Urothelium cell line (cell line): ENCODE measurements at regions not wholly inside any gene's neighbourhood (a gene's known extent, or its start where the extent isn't known, plus 50 kb on each side); places are given as distances from the start of the nearest gene placed in this dataset.

Source experiments
- DNase-seq: peaks from one replicate; pipeline ENCODE4 v3.0.0; 2011; ENCODE audit warnings: low spot score, mixed read lengths
- FAIRE-seq: peaks from 2 replicates; lab custom pipeline; 2011; peaks lifted over from hg19 to GRCh38; lab: Jason Lieb, UNC

DNA sequence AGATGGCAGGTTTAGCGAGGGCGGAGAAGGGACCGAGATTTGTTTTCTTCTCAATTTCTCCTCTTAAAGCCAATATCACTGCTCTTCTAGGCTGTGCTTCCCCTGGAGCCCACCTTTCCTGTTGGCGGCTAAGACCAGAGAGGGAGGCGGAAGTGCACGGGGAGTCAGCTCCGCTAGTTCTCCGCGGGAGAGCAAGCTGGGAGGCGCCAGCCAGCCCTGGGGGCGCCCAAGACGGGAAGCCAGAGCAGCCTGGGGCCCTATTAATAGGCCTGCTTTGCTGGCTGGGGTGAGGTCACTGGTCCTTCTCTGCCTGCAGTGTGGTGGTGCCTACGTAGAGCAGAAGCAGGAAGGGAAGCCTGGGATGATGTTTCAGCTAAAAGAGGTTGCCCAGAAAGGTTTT lies 61.6 kb downstream of the LSM5 start:
- no peak for FAIRE-seq
- DNase-seq: no peak

DNA sequence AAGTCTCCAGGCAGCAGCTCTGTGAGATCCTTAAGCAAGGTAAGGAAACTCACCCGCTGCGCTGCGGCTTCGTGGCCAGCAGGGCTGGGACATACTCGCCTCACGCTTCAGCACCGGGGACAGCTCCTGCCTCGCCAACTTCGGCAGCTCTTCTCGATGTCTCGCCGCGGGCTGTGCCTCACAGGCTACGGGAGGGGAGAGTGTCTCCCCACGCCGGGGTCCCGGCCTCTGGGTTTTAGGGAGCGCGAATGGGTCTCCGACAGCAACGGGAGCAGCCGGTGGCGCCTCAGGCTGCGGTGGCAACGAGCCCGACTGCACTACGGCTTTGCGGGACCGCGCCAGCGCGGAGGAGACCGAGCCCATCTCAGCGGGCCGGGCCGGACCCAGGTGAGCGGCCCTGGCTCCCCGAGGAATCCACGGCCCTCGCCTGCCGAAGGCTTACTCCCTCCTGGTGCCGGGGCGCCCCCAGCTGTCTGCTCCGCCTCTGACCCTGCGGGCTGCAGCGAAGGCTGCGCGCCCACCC lies 62.4 kb downstream of the LSM5 start:
- DNase-seq (peak; percentile 81), FAIRE-seq (peak; percentile 53)

DNA sequence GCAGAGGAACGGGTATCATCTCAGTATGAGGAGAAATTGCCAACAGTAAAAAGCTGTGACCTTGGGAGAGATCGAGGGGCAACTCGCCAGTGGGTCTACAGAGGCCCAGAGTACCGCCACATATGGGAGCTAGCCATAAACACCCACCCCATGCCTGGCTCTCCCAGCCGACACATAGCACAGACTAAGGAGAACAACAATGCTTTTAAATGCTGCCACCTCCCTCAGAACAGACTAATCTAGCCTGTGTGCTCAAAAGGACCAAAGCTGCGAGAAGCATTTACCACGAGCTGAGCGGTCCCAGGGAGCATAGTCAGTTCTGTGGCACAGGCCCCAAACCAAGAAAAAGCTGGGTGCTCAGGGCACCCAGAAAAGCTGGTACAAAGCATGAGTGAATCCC lies 73.3 kb downstream of the LSM5 start:
- FAIRE-seq (no peak), DNase-seq (no peak)

DNA sequence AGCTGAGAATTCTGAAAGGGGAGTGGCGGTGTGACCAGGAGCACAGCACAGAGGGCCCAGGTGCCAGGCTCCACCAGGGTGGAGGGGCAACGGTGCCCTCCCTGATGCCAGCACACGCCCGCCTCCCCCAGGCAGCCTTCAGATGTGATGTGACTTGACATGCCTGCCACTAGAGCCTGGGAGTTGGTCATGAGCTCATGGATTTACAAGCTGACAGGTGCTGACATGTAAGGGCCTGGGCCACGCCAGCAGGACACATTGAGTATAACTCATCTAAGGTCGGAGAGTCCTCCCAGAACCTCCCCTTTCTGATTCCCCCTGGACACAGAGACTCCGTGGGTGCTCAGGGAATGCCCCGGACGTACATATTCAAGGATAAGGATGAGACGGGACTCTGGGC lies 74.2 kb downstream of the LSM5 start:
- DNase-seq: no peak
- no peak for FAIRE-seq

DNA sequence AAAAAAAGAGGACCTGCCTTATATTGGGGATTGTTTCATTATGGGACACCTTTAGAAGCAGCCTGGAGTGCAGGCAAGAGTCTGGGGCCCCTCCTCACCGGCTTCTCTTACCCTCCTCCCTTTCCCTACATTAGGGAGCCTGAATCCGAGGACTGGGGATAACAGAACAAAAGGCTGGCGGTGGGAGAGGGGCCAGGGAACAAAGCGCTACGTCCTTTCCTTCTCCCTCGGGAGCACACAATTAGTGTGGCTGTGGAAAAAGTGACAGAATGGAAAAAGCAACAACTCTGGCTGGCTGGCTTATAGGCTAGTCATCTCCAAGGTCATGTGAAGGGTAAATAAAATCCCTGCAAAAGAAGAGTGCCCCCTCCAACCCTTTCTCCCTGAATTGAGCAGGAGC lies 74.7 kb downstream of the LSM5 start:
- FAIRE-seq (no peak), DNase-seq (no peak)

DNA sequence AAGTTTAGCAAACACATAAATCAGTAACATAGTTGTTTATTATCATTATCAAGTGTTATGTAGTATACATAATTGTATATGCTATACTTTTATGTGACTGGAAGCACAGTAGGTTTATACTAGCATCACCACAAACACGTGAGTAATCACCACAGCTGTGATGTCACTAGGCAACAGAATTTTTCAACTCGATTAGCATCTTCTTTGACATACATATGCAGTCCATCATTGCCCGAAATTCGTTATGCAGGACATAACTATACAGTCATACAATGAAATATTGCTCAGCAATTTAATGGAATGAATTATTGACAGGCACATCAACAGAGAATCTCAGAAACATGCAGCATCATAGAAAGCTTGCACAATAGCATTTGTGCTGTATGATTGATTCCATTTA lies 77.7 kb downstream of the LSM5 start:
- FAIRE-seq (no peak), DNase-seq (no peak)

DNA sequence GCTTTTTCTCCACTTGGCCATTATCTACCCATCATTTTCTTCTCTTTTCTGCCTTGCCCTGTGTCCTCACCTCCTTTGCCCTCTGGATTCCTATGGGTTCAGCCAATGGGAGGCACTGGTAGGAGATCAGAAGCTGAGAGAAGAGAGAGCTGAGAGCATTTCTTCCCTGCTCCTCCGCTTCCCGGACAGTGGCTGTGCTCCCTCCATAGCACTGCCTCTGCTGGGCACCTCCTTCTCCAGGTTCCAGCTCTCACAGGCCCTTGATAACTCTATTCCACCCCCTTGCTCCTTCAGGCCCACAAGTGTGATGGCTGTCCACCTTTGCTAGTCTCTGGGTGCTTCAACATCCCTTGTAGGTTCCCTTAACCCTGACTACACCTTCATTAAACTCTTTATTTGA lies 79.6 kb downstream of the LSM5 start:
- DNase-seq: no peak
- FAIRE-seq: no peak

DNA sequence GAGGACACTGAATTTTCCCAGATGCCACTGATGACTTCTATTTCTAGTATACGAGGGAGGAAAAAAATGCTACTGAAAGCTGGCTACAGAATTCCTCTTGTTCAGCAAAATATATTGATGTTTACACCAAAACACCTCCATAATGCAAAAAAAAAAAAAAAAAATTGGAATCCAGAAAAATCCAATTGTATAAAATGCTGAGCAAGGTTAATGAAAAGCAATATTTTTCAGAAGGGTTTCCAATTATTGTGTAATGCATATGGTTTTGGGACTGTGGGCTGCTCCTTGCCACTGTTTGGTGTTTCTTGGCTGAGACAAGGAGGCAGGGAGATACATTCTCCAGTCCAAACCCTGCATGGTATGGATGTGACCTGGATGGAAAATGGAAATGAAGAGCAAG lies 83.8 kb downstream of the LSM5 start:
- no peak for DNase-seq
- peak; percentile 9 for FAIRE-seq

DNA sequence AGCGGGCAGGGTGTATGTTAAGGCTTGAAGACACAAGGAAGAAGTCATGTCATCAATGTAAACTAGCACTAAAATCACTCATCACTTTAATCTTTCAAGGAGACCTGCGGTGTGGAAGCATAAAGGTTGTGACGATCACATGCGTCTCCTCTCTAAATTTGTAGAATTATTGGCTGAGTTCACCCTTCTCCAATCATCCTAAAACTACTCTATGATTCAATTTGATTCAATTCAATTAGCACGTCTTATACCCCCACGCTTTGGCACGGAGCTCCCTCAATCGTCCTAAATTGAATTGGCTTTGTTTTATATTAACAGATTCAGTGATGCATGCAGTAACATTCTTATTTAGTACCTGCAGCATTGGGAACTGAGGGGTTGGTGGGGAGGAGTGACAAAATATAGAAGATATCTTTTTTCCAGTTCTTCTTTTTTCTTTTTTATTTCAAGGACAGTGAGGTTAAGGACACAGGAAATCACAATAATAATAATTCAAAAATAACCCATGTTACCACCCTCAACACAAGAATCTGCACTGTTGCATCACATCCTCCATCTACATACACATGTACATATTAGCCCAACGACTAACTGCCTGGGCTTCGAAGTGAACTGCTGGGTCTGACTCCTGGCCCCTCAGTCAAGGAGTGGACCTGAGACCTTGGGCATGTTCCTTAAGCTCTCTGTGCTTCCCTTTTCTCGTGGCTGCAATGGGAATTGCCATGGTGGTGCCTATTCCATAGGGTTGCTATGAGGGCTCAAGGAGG lies 86.5 kb downstream of the LSM5 start:
- FAIRE-seq (no peak), DNase-seq (no peak)

DNA sequence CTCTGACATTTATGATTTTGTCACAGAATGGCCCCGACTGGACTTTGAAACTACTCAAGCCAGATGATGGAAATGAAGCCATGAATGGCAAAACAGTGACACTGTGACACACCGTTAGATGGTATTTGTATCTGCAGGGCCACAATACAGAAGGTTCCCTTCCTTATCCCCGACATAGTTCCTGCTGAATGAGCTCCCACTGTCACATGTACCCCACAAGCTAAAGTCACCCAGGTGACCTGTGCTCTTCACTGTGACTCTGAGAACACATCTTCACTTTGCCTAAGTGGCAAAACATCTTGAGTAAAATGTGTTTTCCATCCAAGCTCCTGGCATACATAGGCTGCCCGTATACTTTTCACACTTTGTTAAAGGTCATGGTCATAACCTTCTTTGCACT lies 89.5 kb downstream of the LSM5 start:
- FAIRE-seq (no peak), DNase-seq (no peak)

DNA sequence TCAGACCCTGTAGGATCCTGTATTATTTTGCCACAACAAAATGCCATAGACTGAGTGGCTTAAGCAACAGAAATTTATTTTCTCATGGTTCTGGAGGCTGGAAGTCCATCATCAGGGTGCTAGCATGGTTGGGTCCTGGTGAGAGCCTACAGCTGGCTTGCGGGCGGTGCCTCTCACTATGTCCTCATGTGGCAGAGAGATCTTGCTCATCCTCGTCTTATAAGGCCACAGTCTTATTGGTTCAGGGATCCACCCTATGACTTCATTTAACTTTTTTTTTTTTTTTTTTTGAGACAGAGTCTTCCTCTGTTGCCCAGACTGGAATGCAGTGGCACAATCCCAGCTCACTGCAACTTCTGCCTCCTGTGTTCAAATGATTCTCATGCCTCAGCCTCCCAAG lies 90.9 kb downstream of the LSM5 start:
- DNase-seq (no peak), FAIRE-seq (no peak)

DNA sequence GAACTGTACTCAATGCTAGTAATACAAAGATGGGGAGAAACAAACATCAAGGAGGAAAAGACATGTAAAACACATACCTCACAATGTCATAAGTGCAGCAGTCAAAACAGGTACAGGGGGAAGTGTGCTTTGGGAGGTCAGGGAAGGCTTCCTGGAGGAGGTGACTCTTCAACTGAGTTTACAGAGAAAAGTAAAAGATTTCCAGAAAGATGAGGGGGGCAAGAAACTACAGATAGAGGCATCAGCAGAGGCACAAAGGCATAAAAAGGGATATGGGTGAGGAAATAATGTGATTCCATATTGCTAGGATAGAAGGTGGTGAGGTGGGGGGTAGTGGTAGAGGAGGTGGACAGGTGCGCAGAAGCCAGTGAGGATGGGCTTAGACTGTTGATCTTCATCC lies 95.0 kb downstream of the LSM5 start:
- FAIRE-seq: no peak
- DNase-seq: no peak

DNA sequence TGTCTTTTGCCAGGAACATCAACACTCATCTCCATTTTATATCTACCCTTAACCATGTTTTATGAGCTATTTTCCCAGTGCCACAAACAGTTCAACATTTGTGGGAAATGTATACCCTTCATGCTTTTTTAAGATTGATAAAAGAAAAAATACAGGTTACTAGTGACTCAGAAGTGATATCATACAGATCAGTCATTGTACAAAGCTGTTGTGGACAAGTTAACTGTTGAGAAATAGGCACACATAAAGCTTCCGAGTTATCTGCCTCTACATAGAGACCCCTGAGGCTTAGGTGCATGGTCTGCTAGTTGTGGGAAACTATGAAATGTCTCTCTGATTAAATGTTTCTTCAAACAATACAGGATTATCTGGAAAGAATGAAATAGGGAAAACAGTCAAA lies 96.3 kb downstream of the LSM5 start:
- no peak for DNase-seq
- FAIRE-seq: no peak

DNA sequence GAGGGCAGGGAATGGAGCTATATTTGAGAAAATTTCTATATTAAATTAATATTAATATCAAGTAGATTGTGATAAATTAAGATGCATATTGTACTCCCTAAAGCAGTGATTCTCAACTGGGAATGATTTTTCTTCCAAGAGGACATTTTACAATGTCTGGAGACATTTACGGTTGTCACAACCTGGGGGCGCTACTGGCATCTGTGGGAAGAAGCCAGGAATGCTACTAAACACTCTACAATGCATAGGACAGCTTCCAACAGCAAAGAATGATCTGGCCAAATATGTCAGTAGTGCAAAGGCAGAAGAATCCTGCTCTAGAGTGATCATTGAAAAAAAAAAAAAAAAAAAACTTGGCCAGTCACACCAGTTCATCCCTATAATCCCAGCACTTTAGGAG lies 100.0 kb downstream of the LSM5 start:
- DNase-seq (no peak), FAIRE-seq (no peak)

DNA sequence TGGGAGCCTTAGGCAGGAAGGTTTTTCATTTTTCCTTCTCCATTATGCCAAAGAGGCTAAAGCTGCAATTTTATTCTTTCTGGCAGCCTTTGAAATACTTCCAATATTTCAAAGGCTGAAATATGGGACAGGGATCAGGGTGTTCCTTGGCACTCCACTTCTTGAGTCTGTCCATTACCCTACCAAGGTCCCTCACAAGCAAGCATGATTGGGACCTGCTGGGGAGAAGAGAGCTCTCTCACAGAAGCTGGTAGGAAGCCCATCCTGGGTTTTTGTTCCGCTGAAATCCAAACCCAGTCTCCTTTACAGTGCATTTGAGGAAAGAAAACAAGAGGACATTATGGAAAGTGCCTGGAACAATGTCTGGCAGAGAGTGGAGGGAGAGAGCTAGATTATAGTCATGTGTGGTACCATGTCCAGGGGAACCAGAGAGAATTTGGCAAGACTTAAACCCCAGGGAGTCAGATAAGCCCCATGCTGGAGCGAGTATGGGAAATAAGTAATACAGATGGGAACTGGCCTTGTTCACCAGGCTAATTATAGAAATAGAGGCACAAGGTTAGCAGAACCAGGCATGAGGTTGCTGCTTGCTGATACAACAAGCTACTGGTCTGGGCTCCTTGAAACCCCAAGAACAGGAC lies 104.7 kb downstream of the LSM5 start:
- DNase-seq (no peak), FAIRE-seq (no peak)

DNA sequence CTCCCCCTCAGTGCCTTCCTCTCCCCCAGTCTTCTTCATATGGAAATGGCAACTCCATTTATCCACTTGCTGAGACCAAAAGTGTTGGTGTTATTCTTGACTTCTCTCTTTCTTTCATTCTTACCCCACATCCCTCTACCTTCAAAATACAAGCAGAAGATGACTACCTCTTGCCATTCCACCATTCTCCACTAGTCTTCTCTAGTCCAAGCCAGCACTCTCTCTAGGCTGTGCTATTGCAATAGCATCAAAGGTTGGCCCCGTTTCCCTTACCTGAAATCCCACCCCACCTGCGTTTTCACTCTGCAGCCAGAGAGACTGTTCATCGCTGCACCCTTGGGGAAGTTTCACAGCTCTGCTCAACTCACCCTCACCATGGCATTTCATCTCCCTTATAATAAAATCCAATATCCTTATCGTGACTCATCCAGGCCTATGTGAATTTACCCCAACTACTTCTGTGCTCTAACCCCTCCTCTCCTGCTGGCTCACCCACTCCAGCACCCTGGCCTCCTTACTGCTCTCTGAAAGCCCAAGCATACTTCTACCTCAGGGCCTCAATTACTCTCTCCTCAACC lies 109.1 kb downstream of the LSM5 start:
- DNase-seq (no peak), FAIRE-seq (peak; percentile 53)

DNA sequence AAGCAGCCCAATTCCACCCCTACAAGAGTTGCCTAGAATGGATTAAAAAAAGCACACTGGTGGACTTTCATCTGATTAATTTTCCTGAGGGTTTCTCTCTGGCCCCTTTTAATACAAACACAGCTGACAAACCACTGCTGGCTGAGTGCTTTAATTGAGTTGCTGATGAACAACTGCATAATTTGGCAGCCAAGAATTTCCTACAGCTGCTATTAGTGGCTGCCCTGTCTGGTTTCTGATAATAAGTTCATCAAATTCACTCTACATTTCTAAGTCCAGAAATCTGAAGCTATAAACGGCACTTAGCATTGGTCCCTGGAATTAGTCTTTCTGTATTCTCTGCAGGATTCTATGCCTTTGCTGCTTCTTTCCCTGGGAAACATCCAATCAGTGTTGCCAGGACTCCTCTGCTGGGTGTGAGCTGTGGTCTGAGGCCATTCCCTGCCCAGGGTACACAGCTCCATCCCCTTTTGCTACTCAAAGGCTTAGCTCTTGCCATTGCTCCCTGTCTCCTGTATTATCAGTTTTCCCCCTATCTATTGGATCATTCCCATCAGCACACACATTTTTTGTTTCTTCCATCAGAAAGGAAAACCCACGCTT lies 110.6 kb downstream of the LSM5 start:
- DNase-seq: no peak
- no peak for FAIRE-seq

DNA sequence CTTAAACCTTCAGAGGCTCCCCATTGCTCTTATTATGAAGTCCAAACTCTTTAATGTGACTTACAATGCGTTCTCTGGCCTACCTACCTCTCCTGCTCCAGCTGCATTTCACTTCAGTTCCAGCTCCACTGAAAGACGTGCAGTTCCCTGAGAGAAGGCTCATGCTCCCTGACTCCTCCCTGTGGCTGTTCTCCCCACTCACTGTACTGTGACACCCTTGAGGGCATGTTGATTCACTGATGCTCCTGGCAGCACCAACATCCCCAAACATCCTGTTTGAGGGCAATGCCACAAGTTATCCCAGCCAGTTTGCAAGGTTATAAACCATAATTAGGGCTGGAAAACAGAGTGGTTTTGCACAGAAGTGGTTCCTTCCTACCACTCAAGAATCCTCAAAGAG lies 111.2 kb downstream of the LSM5 start:
- no peak for DNase-seq
- FAIRE-seq: peak; percentile 30

DNA sequence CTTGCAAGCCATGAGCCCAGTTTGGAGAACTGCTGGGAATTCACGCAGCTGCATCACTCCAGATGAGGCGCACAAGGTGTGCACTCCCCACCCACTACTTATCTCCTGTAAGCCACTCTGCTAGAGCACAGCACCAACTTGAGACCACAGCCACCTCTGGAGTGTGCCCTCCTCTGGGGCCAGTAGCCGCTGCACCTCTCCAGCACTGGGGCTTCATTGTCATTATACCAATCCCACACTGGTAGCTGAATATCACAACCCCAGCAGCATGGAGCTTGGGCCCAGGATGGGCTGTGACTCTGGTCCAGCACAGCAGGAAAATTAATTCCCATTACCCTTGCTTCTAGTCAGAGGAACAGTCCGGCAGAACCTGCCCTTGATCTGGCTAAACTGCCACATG lies 125.6 kb downstream of the LSM5 start:
- DNase-seq (no peak), FAIRE-seq (peak; percentile 46)

DNA sequence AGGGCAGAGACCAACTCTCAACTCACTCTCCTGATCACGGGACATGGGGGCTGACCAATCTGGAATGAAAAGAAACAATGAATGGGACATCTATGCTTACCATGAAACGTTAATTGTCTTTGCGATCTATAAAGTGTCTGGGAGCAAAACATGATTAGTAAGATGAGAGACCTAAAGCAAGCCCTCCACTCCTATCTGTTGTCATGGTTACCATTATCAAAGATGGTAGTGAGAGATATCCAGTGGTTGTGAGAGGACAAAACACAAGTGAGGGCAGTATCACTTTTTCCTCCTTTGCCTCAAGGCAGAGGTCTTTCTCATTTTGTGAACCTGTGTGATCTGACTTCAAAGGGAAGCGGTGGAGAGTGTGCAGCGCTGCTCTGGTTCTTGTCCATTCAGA lies 130.1 kb downstream of the LSM5 start:
- DNase-seq (no peak), FAIRE-seq (no peak)

DNA sequence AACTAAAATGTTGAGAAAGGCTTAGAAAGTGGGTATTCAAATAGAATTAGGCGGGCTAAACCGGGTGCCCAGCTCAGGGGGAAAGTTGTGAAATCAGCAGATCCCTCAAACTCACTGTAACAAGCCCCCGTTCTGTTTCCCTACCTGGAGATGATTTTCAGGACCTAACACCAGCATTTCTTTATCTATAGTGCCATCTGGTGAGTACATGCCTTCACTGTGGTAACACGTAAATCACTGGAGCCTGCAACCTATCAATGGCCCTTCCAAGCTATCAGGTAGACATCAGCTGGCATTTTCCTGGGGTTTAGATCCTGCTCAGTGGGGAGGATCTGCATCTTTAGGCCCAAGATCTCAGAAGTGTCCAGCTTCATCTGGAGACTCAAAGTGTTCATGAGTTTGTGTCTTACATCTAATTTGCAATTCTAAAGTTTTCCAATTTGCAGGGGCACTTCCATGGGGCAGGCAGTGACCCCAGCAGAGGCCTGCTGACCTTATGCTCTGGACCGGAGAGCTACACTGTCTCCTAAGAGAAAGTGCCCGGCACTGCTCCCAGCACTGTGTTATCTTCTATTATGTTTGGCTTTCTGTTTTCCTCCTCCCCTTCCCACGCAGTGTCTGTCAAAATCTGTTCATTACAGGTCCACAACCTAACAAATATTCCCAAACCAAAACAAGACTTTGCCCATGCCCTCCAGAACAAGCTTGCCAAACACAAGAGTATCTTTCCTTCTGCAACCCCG lies 132.5 kb downstream of the LSM5 start:
- FAIRE-seq (peak; percentile 9), DNase-seq (peak; percentile 43)
